ENCODE measurements at regions not wholly inside any gene's neighbourhood (a gene's known extent, or its start where the extent isn't known, plus 50 kb on each side); places are given as distances from the start of the nearest gene placed in this dataset.

GRCh38 chr17:70624211-70624610 is 454.9 kb downstream of the KCNJ2 start:
- no peaks in the 10 kb centered on the region for H3K4me1 ChIP-seq (ENCODE audit: control insufficient read depth, low read depth, low read length)
- no peaks in the 10 kb centered on the region for H3K9me3 ChIP-seq (ENCODE audit: control insufficient read depth, low read depth, low read length)
- no peaks in the 10 kb centered on the region for H3K36me3 ChIP-seq (ENCODE audit: control insufficient read depth, low read depth, low read length)
- no peak overlapping the region for H3K27ac ChIP-seq (ENCODE audit: low read length)
- no peak overlapping the region for H3K9ac ChIP-seq (ENCODE audit: low read length)
- H3K4me3 ChIP-seq (ENCODE audit: low read length) = no peak overlapping the region
- no peaks in the 10 kb centered on the region for H3K27me3 ChIP-seq (ENCODE audit: control insufficient read depth, insufficient read depth, low read length)

GRCh38 chr17:70629902-70630301 is 460.6 kb downstream of the KCNJ2 start:
- Histone ChIP-seq H3K27me3 (ENCODE audit: control insufficient read depth, insufficient read depth, low read length) (no peaks in the 10 kb centered on the region), H3K4me1 (ENCODE audit: control insufficient read depth, low read depth, low read length) (no peaks in the 10 kb centered on the region), H3K27ac (ENCODE audit: low read length) (no peak overlapping the region), H3K4me3 (ENCODE audit: low read length) (no peak overlapping the region), H3K9ac (ENCODE audit: low read length) (no peak overlapping the region), H3K36me3 (ENCODE audit: control insufficient read depth, low read depth, low read length) (no peaks in the 10 kb centered on the region), H3K9me3 (ENCODE audit: control insufficient read depth, low read depth, low read length) (no peaks in the 10 kb centered on the region)

GRCh38 chr17:70636517-70637133 is 467.3 kb downstream of the KCNJ2 start:
- H3K27ac ChIP-seq (ENCODE audit: low read length) = no peak overlapping the region
- H3K9me3 ChIP-seq (ENCODE audit: control insufficient read depth, low read depth, low read length) = no peaks in the 10 kb centered on the region
- peaks cover 10% of the 10 kb centered on the region for H3K4me1 ChIP-seq (ENCODE audit: control insufficient read depth, low read depth, low read length)
- H3K4me3 ChIP-seq (ENCODE audit: low read length) = no peak overlapping the region
- no peak overlapping the region for H3K9ac ChIP-seq (ENCODE audit: low read length)
- H3K36me3 ChIP-seq (ENCODE audit: control insufficient read depth, low read depth, low read length) = no peaks in the 10 kb centered on the region
- H3K27me3 ChIP-seq (ENCODE audit: control insufficient read depth, insufficient read depth, low read length) = no peaks in the 10 kb centered on the region

GRCh38 chr17:70642059-70642458 is 472.7 kb downstream of the KCNJ2 start:
- H3K27me3 ChIP-seq (ENCODE audit: control insufficient read depth, insufficient read depth, low read length) = no peaks in the 10 kb centered on the region
- H3K4me3 ChIP-seq (ENCODE audit: low read length) = no peak overlapping the region
- H3K27ac ChIP-seq (ENCODE audit: low read length) = no peak overlapping the region
- H3K9me3 ChIP-seq (ENCODE audit: control insufficient read depth, low read depth, low read length) = peaks cover 6% of the 10 kb centered on the region
- peaks cover 15% of the 10 kb centered on the region for H3K4me1 ChIP-seq (ENCODE audit: control insufficient read depth, low read depth, low read length)
- no peaks in the 10 kb centered on the region for H3K36me3 ChIP-seq (ENCODE audit: control insufficient read depth, low read depth, low read length)
- no peak overlapping the region for H3K9ac ChIP-seq (ENCODE audit: low read length)

- H3K27ac ChIP-seq (ENCODE audit: low read length) = no peak overlapping the region
- peaks cover 15% of the 10 kb centered on the region for H3K4me1 ChIP-seq (ENCODE audit: control insufficient read depth, low read depth, low read length)
- no peaks in the 10 kb centered on the region for H3K27me3 ChIP-seq (ENCODE audit: control insufficient read depth, insufficient read depth, low read length)
Measured at GRCh38 chr17:70644096-70644495, 474.8 kb downstream of the KCNJ2 start.

GRCh38 chr17:70646673-70647072 is 477.3 kb downstream of the KCNJ2 start:
- Histone ChIP-seq H3K9me3 (ENCODE audit: control insufficient read depth, low read depth, low read length) (peaks cover 6% of the 10 kb centered on the region), H3K27me3 (ENCODE audit: control insufficient read depth, insufficient read depth, low read length) (no peaks in the 10 kb centered on the region), H3K9ac (ENCODE audit: low read length) (no peak overlapping the region), H3K4me3 (ENCODE audit: low read length) (no peak overlapping the region), H3K36me3 (ENCODE audit: control insufficient read depth, low read depth, low read length) (no peaks in the 10 kb centered on the region), H3K27ac (ENCODE audit: low read length) (no peak overlapping the region), H3K4me1 (ENCODE audit: control insufficient read depth, low read depth, low read length) (peaks cover 5% of the 10 kb centered on the region)

More at GRCh38 chr17:70644096-70644495, 474.8 kb downstream of the KCNJ2 start:
- H3K4me3 ChIP-seq (ENCODE audit: low read length) = no peak overlapping the region
- peaks cover 6% of the 10 kb centered on the region for H3K9me3 ChIP-seq (ENCODE audit: control insufficient read depth, low read depth, low read length)
- H3K36me3 ChIP-seq (ENCODE audit: control insufficient read depth, low read depth, low read length) = no peaks in the 10 kb centered on the region
- no peak overlapping the region for H3K9ac ChIP-seq (ENCODE audit: low read length)

GRCh38 chr17:70648166-70648565 is 478.8 kb downstream of the KCNJ2 start:
- Histone ChIP-seq H3K9ac (ENCODE audit: low read length) (no peak overlapping the region), H3K27me3 (ENCODE audit: control insufficient read depth, insufficient read depth, low read length) (no peaks in the 10 kb centered on the region), H3K4me1 (ENCODE audit: control insufficient read depth, low read depth, low read length) (no peaks in the 10 kb centered on the region), H3K27ac (ENCODE audit: low read length) (no peak overlapping the region), H3K4me3 (ENCODE audit: low read length) (no peak overlapping the region), H3K36me3 (ENCODE audit: control insufficient read depth, low read depth, low read length) (no peaks in the 10 kb centered on the region), H3K9me3 (ENCODE audit: control insufficient read depth, low read depth, low read length) (peaks cover 6% of the 10 kb centered on the region)

GRCh38 chr17:70653850-70654249 is 484.5 kb downstream of the KCNJ2 start:
- Histone ChIP-seq H3K9ac (ENCODE audit: low read length) (no peak overlapping the region), H3K9me3 (ENCODE audit: control insufficient read depth, low read depth, low read length) (no peaks in the 10 kb centered on the region), H3K4me3 (ENCODE audit: low read length) (no peak overlapping the region), H3K27ac (ENCODE audit: low read length) (no peak overlapping the region), H3K36me3 (ENCODE audit: control insufficient read depth, low read depth, low read length) (no peaks in the 10 kb centered on the region), H3K4me1 (ENCODE audit: control insufficient read depth, low read depth, low read length) (no peaks in the 10 kb centered on the region), H3K27me3 (ENCODE audit: control insufficient read depth, insufficient read depth, low read length) (no peaks in the 10 kb centered on the region)

GRCh38 chr17:70654706-70655105 is 485.4 kb downstream of the KCNJ2 start:
- H3K36me3 ChIP-seq (ENCODE audit: control insufficient read depth, low read depth, low read length) = no peaks in the 10 kb centered on the region

GRCh38 chr17:70655176-70655958 is 486.0 kb downstream of the KCNJ2 start:
- H3K27me3 ChIP-seq (ENCODE audit: control insufficient read depth, insufficient read depth, low read length) = no peaks in the 10 kb centered on the region
- H3K4me1 ChIP-seq (ENCODE audit: control insufficient read depth, low read depth, low read length) = no peaks in the 10 kb centered on the region
- H3K4me3 ChIP-seq (ENCODE audit: low read length) = no peak overlapping the region
- H3K27ac ChIP-seq (ENCODE audit: low read length) = no peak overlapping the region
- H3K9ac ChIP-seq (ENCODE audit: low read length) = no peak overlapping the region
- no peaks in the 10 kb centered on the region for H3K36me3 ChIP-seq (ENCODE audit: control insufficient read depth, low read depth, low read length)
- H3K9me3 ChIP-seq (ENCODE audit: control insufficient read depth, low read depth, low read length) = no peaks in the 10 kb centered on the region

More at GRCh38 chr17:70654706-70655105, 485.4 kb downstream of the KCNJ2 start:
- H3K27me3 ChIP-seq (ENCODE audit: control insufficient read depth, insufficient read depth, low read length) = no peaks in the 10 kb centered on the region
- no peak overlapping the region for H3K9ac ChIP-seq (ENCODE audit: low read length)
- no peaks in the 10 kb centered on the region for H3K4me1 ChIP-seq (ENCODE audit: control insufficient read depth, low read depth, low read length)
- H3K27ac ChIP-seq (ENCODE audit: low read length) = no peak overlapping the region
- H3K4me3 ChIP-seq (ENCODE audit: low read length) = no peak overlapping the region
- H3K9me3 ChIP-seq (ENCODE audit: control insufficient read depth, low read depth, low read length) = no peaks in the 10 kb centered on the region

- Histone ChIP-seq H3K4me3 (ENCODE audit: low read length) (no peak overlapping the region), H3K4me1 (ENCODE audit: control insufficient read depth, low read depth, low read length) (no peaks in the 10 kb centered on the region), H3K9ac (ENCODE audit: low read length) (no peak overlapping the region), H3K27ac (ENCODE audit: low read length) (no peak overlapping the region), H3K36me3 (ENCODE audit: control insufficient read depth, low read depth, low read length) (no peaks in the 10 kb centered on the region), H3K9me3 (ENCODE audit: control insufficient read depth, low read depth, low read length) (no peaks in the 10 kb centered on the region), H3K27me3 (ENCODE audit: control insufficient read depth, insufficient read depth, low read length) (no peaks in the 10 kb centered on the region)
Measured at GRCh38 chr17:70658317-70658716, 489.0 kb downstream of the KCNJ2 start.

- Histone ChIP-seq H3K9ac (ENCODE audit: low read length) (no peak overlapping the region), H3K36me3 (ENCODE audit: control insufficient read depth, low read depth, low read length) (no peaks in the 10 kb centered on the region), H3K27ac (ENCODE audit: low read length) (no peak overlapping the region), H3K27me3 (ENCODE audit: control insufficient read depth, insufficient read depth, low read length) (no peaks in the 10 kb centered on the region), H3K4me1 (ENCODE audit: control insufficient read depth, low read depth, low read length) (no peaks in the 10 kb centered on the region), H3K9me3 (ENCODE audit: control insufficient read depth, low read depth, low read length) (no peaks in the 10 kb centered on the region), H3K4me3 (ENCODE audit: low read length) (no peak overlapping the region)
Measured at GRCh38 chr17:70658840-70659239, 489.5 kb downstream of the KCNJ2 start.

Data from iPS-18a (cell line).